HL-60 (cell line): ENCODE measurements at regions not wholly inside any gene's neighbourhood (a gene's known extent, or its start where the extent isn't known, plus 50 kb on each side); places are given as distances from the start of the nearest gene placed in this dataset.

Experiments
- DNase-seq, 2 experiments: peaks; one replicate each; pipeline ENCODE4 v3.0.0-alpha.2; 2010 to 2020; ENCODE audit warnings: low read depth in 1 of 2, low spot score in 1 of 2
- H3K27ac ChIP-seq: fragments of 250-450 bp; sonication (Bioruptor Pico); replicated peaks from 2 replicates; pipeline ENCODE4 v1.5.1; 2020; ENCODE audit warnings: mild to moderate bottlenecking, moderate library complexity
- H3K27me3 ChIP-seq: fragments of 250-450 bp; sonication (Bioruptor Pico); 2 replicates; pipeline ENCODE4 v1.5.1; 2021; ENCODE audit warnings: mild to moderate bottlenecking, moderate library complexity; ENCODE audit not compliant: insufficient read depth, poor library complexity, severe bottlenecking
- H3K4me3 ChIP-seq: replicated peaks from 2 replicates; pipeline ENCODE4 v1.5.1; 2011; ENCODE audit warnings: mild to moderate bottlenecking, control low read depth, low read length; ENCODE audit not compliant: insufficient read depth
- GABPA ChIP-seq: IDR thresholded peaks from 2 replicates; pipeline ENCODE4 v1.6.1; 2012; ENCODE audit warnings: low read depth
- POLR2AphosphoS5 ChIP-seq: IDR thresholded peaks from 2 replicates; pipeline ENCODE4 v1.6.1; 2012; ENCODE audit warnings: low read depth
- SPI1 ChIP-seq: IDR thresholded peaks from 2 replicates; pipeline ENCODE4 v1.6.1; 2012; ENCODE audit warnings: low read depth, mild to moderate bottlenecking, borderline replicate concordance
- TF ChIP-seq, protein P1 (sequence below): IDR thresholded peaks from 2 replicates; pipeline ENCODE4 v1.6.1; 2012; ENCODE audit warnings: low read depth; ENCODE audit not compliant: insufficient replicate concordance
- TF ChIP-seq, protein P2 (sequence below): IDR thresholded peaks from one replicate; pipeline ENCODE4 v1.5.1; 2011; ENCODE audit warnings: low read length, control low read depth, inconsistent platforms; ENCODE audit not compliant: insufficient read depth

DNA sequence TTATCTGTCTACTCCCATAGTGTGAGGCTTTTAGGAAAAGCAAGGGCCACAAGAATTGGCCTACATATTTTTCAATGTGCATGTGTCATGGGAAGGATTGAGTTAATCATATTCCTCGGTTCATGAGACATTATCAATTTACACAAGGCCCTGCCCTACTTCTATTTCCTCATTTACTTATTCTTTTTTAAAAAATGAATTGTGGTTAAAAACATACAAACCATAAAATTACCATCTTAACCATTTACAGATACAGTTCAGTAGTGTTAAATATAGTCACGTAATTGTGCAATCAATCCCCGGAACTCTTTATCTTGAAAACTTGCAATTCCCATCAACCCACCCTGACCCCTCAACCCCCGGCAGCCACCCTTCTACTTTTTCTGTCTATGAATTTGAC, 284.0 kb upstream of the GADL1 start:
- no peak overlapping the region for H3K4me3 ChIP-seq
- no peak for DNase-seq
- no peak overlapping the region for H3K27ac ChIP-seq
- H3K27me3 ChIP-seq: no peaks in the 10 kb centered on the region
- TF ChIP-seq, protein P1, sequence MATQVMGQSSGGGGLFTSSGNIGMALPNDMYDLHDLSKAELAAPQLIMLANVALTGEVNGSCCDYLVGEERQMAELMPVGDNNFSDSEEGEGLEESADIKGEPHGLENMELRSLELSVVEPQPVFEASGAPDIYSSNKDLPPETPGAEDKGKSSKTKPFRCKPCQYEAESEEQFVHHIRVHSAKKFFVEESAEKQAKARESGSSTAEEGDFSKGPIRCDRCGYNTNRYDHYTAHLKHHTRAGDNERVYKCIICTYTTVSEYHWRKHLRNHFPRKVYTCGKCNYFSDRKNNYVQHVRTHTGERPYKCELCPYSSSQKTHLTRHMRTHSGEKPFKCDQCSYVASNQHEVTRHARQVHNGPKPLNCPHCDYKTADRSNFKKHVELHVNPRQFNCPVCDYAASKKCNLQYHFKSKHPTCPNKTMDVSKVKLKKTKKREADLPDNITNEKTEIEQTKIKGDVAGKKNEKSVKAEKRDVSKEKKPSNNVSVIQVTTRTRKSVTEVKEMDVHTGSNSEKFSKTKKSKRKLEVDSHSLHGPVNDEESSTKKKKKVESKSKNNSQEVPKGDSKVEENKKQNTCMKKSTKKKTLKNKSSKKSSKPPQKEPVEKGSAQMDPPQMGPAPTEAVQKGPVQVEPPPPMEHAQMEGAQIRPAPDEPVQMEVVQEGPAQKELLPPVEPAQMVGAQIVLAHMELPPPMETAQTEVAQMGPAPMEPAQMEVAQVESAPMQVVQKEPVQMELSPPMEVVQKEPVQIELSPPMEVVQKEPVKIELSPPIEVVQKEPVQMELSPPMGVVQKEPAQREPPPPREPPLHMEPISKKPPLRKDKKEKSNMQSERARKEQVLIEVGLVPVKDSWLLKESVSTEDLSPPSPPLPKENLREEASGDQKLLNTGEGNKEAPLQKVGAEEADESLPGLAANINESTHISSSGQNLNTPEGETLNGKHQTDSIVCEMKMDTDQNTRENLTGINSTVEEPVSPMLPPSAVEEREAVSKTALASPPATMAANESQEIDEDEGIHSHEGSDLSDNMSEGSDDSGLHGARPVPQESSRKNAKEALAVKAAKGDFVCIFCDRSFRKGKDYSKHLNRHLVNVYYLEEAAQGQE: no peak
- TF ChIP-seq SPI1 (no peak), GABPA (no peak), POLR2AphosphoS5 (no peak)
- TF ChIP-seq, protein P2, sequence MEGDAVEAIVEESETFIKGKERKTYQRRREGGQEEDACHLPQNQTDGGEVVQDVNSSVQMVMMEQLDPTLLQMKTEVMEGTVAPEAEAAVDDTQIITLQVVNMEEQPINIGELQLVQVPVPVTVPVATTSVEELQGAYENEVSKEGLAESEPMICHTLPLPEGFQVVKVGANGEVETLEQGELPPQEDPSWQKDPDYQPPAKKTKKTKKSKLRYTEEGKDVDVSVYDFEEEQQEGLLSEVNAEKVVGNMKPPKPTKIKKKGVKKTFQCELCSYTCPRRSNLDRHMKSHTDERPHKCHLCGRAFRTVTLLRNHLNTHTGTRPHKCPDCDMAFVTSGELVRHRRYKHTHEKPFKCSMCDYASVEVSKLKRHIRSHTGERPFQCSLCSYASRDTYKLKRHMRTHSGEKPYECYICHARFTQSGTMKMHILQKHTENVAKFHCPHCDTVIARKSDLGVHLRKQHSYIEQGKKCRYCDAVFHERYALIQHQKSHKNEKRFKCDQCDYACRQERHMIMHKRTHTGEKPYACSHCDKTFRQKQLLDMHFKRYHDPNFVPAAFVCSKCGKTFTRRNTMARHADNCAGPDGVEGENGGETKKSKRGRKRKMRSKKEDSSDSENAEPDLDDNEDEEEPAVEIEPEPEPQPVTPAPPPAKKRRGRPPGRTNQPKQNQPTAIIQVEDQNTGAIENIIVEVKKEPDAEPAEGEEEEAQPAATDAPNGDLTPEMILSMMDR: no peak

DNA sequence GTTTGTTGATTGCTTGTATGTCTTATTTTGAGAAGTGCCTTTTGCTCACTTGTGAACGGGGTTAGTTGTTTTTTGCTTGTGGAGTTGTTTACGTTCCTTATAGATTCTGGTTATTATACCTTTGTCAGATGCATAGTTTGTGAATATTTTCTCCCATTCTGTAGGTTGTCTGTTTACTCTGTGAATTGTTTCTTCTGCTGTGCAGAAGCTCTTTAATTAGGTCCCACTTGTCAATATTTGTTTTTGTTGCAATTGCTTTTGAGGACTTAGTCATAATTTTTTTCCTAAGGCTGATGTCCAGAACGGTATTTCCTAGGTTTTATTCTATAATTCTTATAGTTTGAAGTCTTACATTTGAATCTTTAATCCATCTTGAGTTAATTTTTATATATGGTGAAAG, 285.3 kb upstream of the GADL1 start:
- H3K27ac ChIP-seq: no peak overlapping the region
- no peaks in the 10 kb centered on the region for H3K27me3 ChIP-seq
- DNase-seq: no peak
- no peak for TF ChIP-seq POLR2AphosphoS5
- TF ChIP-seq, protein P1: no peak
- no peak for TF ChIP-seq GABPA
- TF ChIP-seq, protein P2: no peak
- no peak for TF ChIP-seq SPI1
- no peak overlapping the region for H3K4me3 ChIP-seq

DNA sequence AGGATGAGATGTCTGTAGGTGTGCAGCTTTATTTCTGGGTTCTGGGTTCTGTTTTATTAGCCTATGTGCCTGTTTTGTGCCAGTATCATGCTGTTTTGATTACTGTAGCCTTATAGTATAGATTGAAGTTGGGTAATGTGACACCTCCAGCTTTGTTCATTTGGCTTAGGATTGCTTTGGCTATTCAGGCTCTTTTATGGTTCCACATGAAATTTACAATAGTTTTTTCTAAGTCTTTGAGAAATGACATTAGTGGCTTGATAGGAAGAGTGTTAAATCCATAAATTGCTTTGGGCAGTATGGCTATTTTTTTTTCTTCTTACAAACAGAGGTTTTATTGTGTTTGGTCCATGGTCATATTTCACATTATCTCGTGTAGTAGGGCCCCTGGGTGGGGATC, 285.8 kb upstream of the GADL1 start:
- H3K27ac ChIP-seq: no peak overlapping the region
- H3K27me3 ChIP-seq: no peaks in the 10 kb centered on the region
- H3K4me3 ChIP-seq: no peak overlapping the region
- no peak for DNase-seq
- TF ChIP-seq SPI1 (no peak), GABPA (no peak), POLR2AphosphoS5 (no peak)
- TF ChIP-seq, protein P2: no peak
- TF ChIP-seq, protein P1: no peak
